GM12878 (cell line): ENCODE measurements at regions not wholly inside any gene's neighbourhood (a gene's known extent, or its start where the extent isn't known, plus 50 kb on each side); places are given as distances from the start of the nearest gene placed in this dataset.

ENCODE experiments used
- ATAC-seq: fragments of 200-7000 bp; cut with Tn5 transposase; 3 replicates; pipeline ENCODE4 v1.9.1; 2020; ENCODE audit warnings: mild to moderate bottlenecking, moderate library complexity
- BruUV-seq: library from RNA; stranded (reverse); fragments of 400-500 nt; replicated peaks from 2 replicates; lab custom pipeline; 2021; lab: Mats Ljungman, UMichigan
- CTCF ChIA-PET: fragments of 300-600 bp; sonication (Branson Sonifier 250); formaldehyde crosslinking; extraction: SDS; loops from one replicate; lab custom pipeline; 2021; ENCODE audit warnings: inconsistent platforms; lab: Yijun Ruan, JAX
- POLR2A ChIA-PET: fragments of 350-600 bp; formaldehyde crosslinking; extraction: SDS; loops from one replicate; lab custom pipeline; 2021; ENCODE audit warnings: inconsistent platforms; lab: Charles Lee
- RAD21 ChIA-PET: fragments of 300-600 bp; sonication (Branson Sonifier 250); formaldehyde crosslinking; loops from one replicate; lab custom pipeline; 2023; ENCODE audit warnings: antibody characterized with exemption; ENCODE audit not compliant: unreplicated experiment; lab: Charles Lee
- SMC1A ChIA-PET: fragments of 300-600 bp; sonication (Branson Sonifier 250); formaldehyde crosslinking; loops from one replicate; lab custom pipeline; 2023; ENCODE audit not compliant: unreplicated experiment, uncharacterized antibody; lab: Charles Lee
- DNase-seq: peaks from one replicate; pipeline ENCODE4 v3.0.0-alpha.2; 2011; ENCODE audit warnings: low read depth, low spot score
- FAIRE-seq: peaks from 3 replicates; lab custom pipeline; 2011; peaks lifted over from hg19 to GRCh38; lab: Jason Lieb, UNC
- H2AFZ ChIP-seq: 2 replicates; pipeline ENCODE4 v1.6.0; 2011; ENCODE audit warnings: low read depth, low read length, control low read depth; ENCODE audit not compliant: control insufficient read depth
- H3K27ac ChIP-seq: 2 replicates; pipeline ENCODE4 v1.5.1; 2011; ENCODE audit warnings: control low read depth; ENCODE audit not compliant: control insufficient read depth, insufficient read depth
- H3K27me3 ChIP-seq, 2 experiments: replicated peaks in 1 of 2; 2 replicates each; pipeline versions ENCODE4 v1.6.0 to v1.6.1; 2011; ENCODE audit warnings: low read length in 1 of 2; ENCODE audit not compliant: control insufficient read depth in 2 of 2, insufficient read depth in 2 of 2
- H3K36me3 ChIP-seq, 2 experiments: 2 replicates each; pipeline ENCODE4 v1.5.1; 2011; ENCODE audit warnings: low read length in 1 of 2; ENCODE audit not compliant: control insufficient read depth in 2 of 2, insufficient read depth in 2 of 2
- H3K4me1 ChIP-seq: 2 replicates; pipeline ENCODE4 v1.6.1; 2011; ENCODE audit warnings: mild to moderate bottlenecking, low read length, moderate library complexity, mixed read lengths; ENCODE audit not compliant: control insufficient read depth, insufficient read depth
- H3K4me2 ChIP-seq: 2 replicates; pipeline ENCODE4 v1.6.0; 2011; ENCODE audit warnings: control low read depth; ENCODE audit not compliant: control insufficient read depth, insufficient read depth
- H3K4me3 ChIP-seq: fragments of 200-600 bp; sonication (generic); 2 replicates; pipeline ENCODE4 v1.5.1; 2016
- H3K79me2 ChIP-seq: 2 replicates; pipeline ENCODE4 v1.6.0; 2011; ENCODE audit warnings: low read length; ENCODE audit not compliant: control insufficient read depth, insufficient read depth
- H3K9ac ChIP-seq: 2 replicates; pipeline ENCODE4 v1.8.0; 2011; ENCODE audit warnings: low read length, control low read depth, mixed read lengths; ENCODE audit not compliant: control insufficient read depth, insufficient read depth
- H3K9me3 ChIP-seq: replicated peaks from 3 replicates; pipeline ENCODE4 v1.5.1; 2011; ENCODE audit warnings: mild to moderate bottlenecking, low read length; ENCODE audit not compliant: control insufficient read depth, insufficient read depth
- H4K20me1 ChIP-seq: 2 replicates; pipeline ENCODE4 v1.6.0; 2011; ENCODE audit not compliant: control insufficient read depth, insufficient read depth
- BACH1 ChIP-seq: fragments of 450-650 bp; IDR thresholded peaks from 2 replicates; pipeline ENCODE4 v1.6.1; 2017; ENCODE audit warnings: mild to moderate bottlenecking, borderline replicate concordance
- BRCA1 ChIP-seq: IDR thresholded peaks from 2 replicates; pipeline ENCODE4 v1.6.1; 2011; ENCODE audit warnings: low read depth, low read length, improper control_type of control experiment
- CBFB ChIP-seq: IDR thresholded peaks from 2 replicates; pipeline ENCODE4 v1.6.1; 2016; ENCODE audit warnings: antibody characterized with exemption, low read depth
- ELK1 ChIP-seq: IDR thresholded peaks from 2 replicates; pipeline ENCODE4 v1.6.1; 2012; ENCODE audit warnings: low read depth, low read length, improper control_type of control experiment
- ETV6 ChIP-seq, 2 experiments: fragments of 450-650 bp in 1 of 2; IDR thresholded peaks in 1 of 2; conservative IDR thresholded peaks in 1 of 2; 2 replicates each; pipeline ENCODE4 v1.6.1; 2014; ENCODE audit warnings: antibody characterized with exemption in 1 of 2, borderline replicate concordance in 1 of 2, low read depth in 1 of 2, mild to moderate bottlenecking in 1 of 2, moderate library complexity in 1 of 2
- FOS ChIP-seq: IDR thresholded peaks from 3 replicates; pipeline ENCODE4 v1.6.1; 2011; ENCODE audit warnings: borderline replicate concordance; ENCODE audit not compliant: insufficient read length; ENCODE audit errors: extremely low read depth
- NFYB ChIP-seq: IDR thresholded peaks from 2 replicates; pipeline ENCODE4 v1.6.1; 2011; ENCODE audit warnings: low read depth, mild to moderate bottlenecking, low read length, improper control_type of control experiment, moderate library complexity; ENCODE audit not compliant: insufficient read depth
- POU2F2 ChIP-seq: IDR thresholded peaks from 3 replicates; pipeline ENCODE4 v1.6.1; 2011; ENCODE audit warnings: low read depth, mild to moderate bottlenecking, low read length, borderline replicate concordance
- RBBP5 ChIP-seq: fragments of 200-600 bp; sonication (generic); conservative IDR thresholded peaks from 2 replicates; pipeline ENCODE4 v1.6.1; 2016
- RELA ChIP-seq: fragments of 450-650 bp; IDR thresholded peaks from 2 replicates; pipeline ENCODE4 v1.8.0; 2014; ENCODE audit warnings: borderline replicate concordance; ENCODE audit not compliant: partially characterized antibody
- YY1 ChIP-seq: IDR thresholded peaks from 2 replicates; pipeline ENCODE4 v1.6.1; 2011; ENCODE audit warnings: low read depth, mild to moderate bottlenecking, low read length
- ZBTB4 ChIP-seq: fragments of 450-650 bp; formaldehyde crosslinking; IDR thresholded peaks from 2 replicates; pipeline ENCODE4 v1.4.0; 2022; ENCODE audit warnings: mild to moderate bottlenecking, moderate library complexity
- ZNF384 ChIP-seq: IDR thresholded peaks from 2 replicates; pipeline ENCODE4 v1.6.1; 2012; ENCODE audit warnings: low read depth, mild to moderate bottlenecking, low read length, improper control_type of control experiment, borderline replicate concordance
- WGBS: methylation state at CpG from one replicate; pipeline ENCODE4 v1.1.6; 2016; ENCODE audit warnings: low lambda C conversion rate; ENCODE audit not compliant: insufficient replicate concordance, insufficient coverage; ENCODE audit errors: missing lambda C conversion rate; 5-methylcytosine and 5-hydroxymethylcytosine counted together
- in situ Hi-C: fragments of 300-500 bp; cut with MboI; formaldehyde crosslinking; loops from 9 replicates; pipeline ENCODE4 v1.14.3; 2018; ENCODE audit warnings: mixed read lengths
- intact Hi-C: fragments of 100-400 bp; cut with micrococcal nuclease; formaldehyde crosslinking; loops from one replicate; pipeline ENCODE4 v1.14.2; 2022; ENCODE audit not compliant: unreplicated experiment

- Histone ChIP-seq H3K4me3 (no peak overlapping the region), H3K79me2 (no peaks in the 10 kb centered on the region), H3K27ac (no peak overlapping the region), H3K4me1 (no peaks in the 10 kb centered on the region), H3K9me3 (no peaks in the 10 kb centered on the region), H3K4me2 (no peak overlapping the region), H2AFZ (no peak overlapping the region), H3K9ac (no peak overlapping the region), H3K27me3 (no peaks in the 10 kb centered on the region), H3K36me3 (no peaks in the 10 kb centered on the region), H4K20me1 (no peaks in the 10 kb centered on the region)
- RAD21 ChIA-PET, result interaction anchor here (2.1 kb wide), 1 partner anchor 114 kb away, joined by 6 read pairs; no protein-coding TSS in a partner anchor
- intact Hi-C loops, result no loop called here
- no TSS peak for BruUV-seq
- CTCF ChIA-PET, result interaction anchor here (0.6 to 0.9 kb wide), 3 partner anchors 44 to 115 kb away, joined by 3 read pairs; no protein-coding TSS in a partner anchor
- ATAC-seq, result peak; percentile 77
- DNase-seq, result no peak
- TF ChIP-seq RBBP5 (no peak), ZNF384 (no peak), RELA (no peak), CBFB (no peak), ZBTB4 (no peak), YY1 (no peak), ELK1 (no peak), BACH1 (no peak), FOS (no peak), POU2F2 (no peak), NFYB (no peak), BRCA1 (no peak), ETV6 (conservative IDR thresholded peaks at IDR 0.05 in 1 of 2, IDR thresholded peaks at IDR 0.05 in 1 of 2; ENCODE audit: borderline replicate concordance in 1 of 2, low read depth in 1 of 2) (no peak)
- in situ Hi-C loops, result no loop called here
- no peak for FAIRE-seq
- 18% methylated on average over 4 of the region's 4 CpGs for WGBS
- POLR2A ChIA-PET, result interaction anchor here (1.1 kb wide), 1 partner anchor 104 kb away, joined by 3 read pairs; no protein-coding TSS in a partner anchor
- SMC1A ChIA-PET, result interaction anchor here (0.8 to 1.9 kb wide), 4 partner anchors 9 to 114 kb away, joined by 3 to 9 read pairs (median 4); no protein-coding TSS in a partner anchor
These were observed 1214.9 kb downstream of the PLA2G4A start for GRCh38 chr1:188043536-188044245.
